Natural killer cell (primary cell): ENCODE measurements at regions not wholly inside any gene's neighbourhood (a gene's known extent, or its start where the extent isn't known, plus 50 kb on each side); places are given as distances from the start of the nearest gene placed in this dataset.

ENCODE experiments used
- ATAC-seq, 3 donors: fragments of 150-1000 bp in 2 of 3; fragments of 200-7000 bp in 1 of 3; cut with Tn5 transposase; 1 replicate in 1 of 3; 2 replicates in 2 of 3; pipeline ENCODE4 v1.10.0; 2021; ENCODE audit warnings: mild to moderate bottlenecking in 2 of 3, moderate library complexity in 2 of 3
- DNase-seq, 2 donors: peaks; one replicate each; pipeline versions ENCODE4 v3.0.0 to v3.0.0-alpha.2; 2013 to 2021; ENCODE audit warnings: mixed read lengths in 1 of 2
- H3K27ac ChIP-seq: one replicate; pipeline ENCODE4 v1.5.1; 2013; ENCODE audit warnings: mild to moderate bottlenecking, low read length
- H3K27me3 ChIP-seq: one replicate; pipeline ENCODE4 v1.6.1; 2013; ENCODE audit warnings: low read length; ENCODE audit not compliant: control insufficient read depth, insufficient read depth
- H3K36me3 ChIP-seq: one replicate; pipeline ENCODE4 v1.6.1; 2013; ENCODE audit warnings: low read length; ENCODE audit not compliant: control insufficient read depth, insufficient read depth
- H3K4me1 ChIP-seq: one replicate; pipeline ENCODE4 v1.6.1; 2013; ENCODE audit warnings: low read length; ENCODE audit not compliant: control insufficient read depth, insufficient read depth
- H3K4me3 ChIP-seq: one replicate; pipeline ENCODE4 v1.5.1; 2013; ENCODE audit warnings: low read length
- H3K9me3 ChIP-seq: one replicate; pipeline ENCODE4 v1.6.1; 2013; ENCODE audit warnings: low read length; ENCODE audit not compliant: control insufficient read depth, insufficient read depth
- H3K27ac Mint-ChIP-seq, 2 donors: one replicate each; pipeline ENCODE4 v1.8.0; 2022; ENCODE audit warnings: mild to moderate bottlenecking in 2 of 2, mixed read lengths in 2 of 2, moderate library complexity in 1 of 2
- H3K27me3 Mint-ChIP-seq, 2 donors: one replicate each; pipeline ENCODE4 v1.8.0; 2022; ENCODE audit warnings: low read depth in 2 of 2, mixed read lengths in 2 of 2
- H3K36me3 Mint-ChIP-seq: one replicate; pipeline ENCODE4 v1.8.0; 2022; ENCODE audit warnings: mixed read lengths
- H3K4me1 Mint-ChIP-seq, 2 donors: one replicate each; pipeline ENCODE4 v1.8.0; 2022; ENCODE audit warnings: mixed read lengths in 2 of 2
- H3K4me3 Mint-ChIP-seq: one replicate; pipeline ENCODE4 v1.8.0; 2022; ENCODE audit warnings: mild to moderate bottlenecking, moderate library complexity, mixed read lengths
- H3K9me3 Mint-ChIP-seq, 2 donors: one replicate each; pipeline ENCODE4 v1.8.0; 2022; ENCODE audit warnings: mixed read lengths in 2 of 2
- CTCF ChIP-seq: fragments of 200-600 bp; IDR thresholded peaks from one replicate; pipeline ENCODE4 v1.8.0; 2022; ENCODE audit warnings: antibody characterized with exemption
- WGBS: methylation state at CpG from one replicate; pipeline ENCODE4 v1.1.7; 2013; ENCODE audit warnings: missing lambda C conversion rate; ENCODE audit not compliant: insufficient coverage; 5-methylcytosine and 5-hydroxymethylcytosine counted together
- intact Hi-C: fragments of 100-400 bp; cut with micrococcal nuclease; formaldehyde crosslinking; loops from one replicate; pipeline ENCODE4 v1.14.2; 2022

GRCh38 chr1:81710857-81711256 lies 89.9 kb upstream of the ADGRL2 start:
- Mint-ChIP-seq H3K9me3 (peaks cover 6 to 7% of the 10 kb centered on the region in 2 donors), H3K4me3 (no peak overlapping the region), H3K4me1 (no peaks in the 10 kb centered on the region), H3K27ac (no peak overlapping the region), H3K36me3 (no peaks in the 10 kb centered on the region), H3K27me3 (no peaks in the 10 kb centered on the region)
- Histone ChIP-seq H3K27me3 (no peaks in the 10 kb centered on the region), H3K4me3 (no peak overlapping the region), H3K36me3 (no peaks in the 10 kb centered on the region), H3K4me1 (no peaks in the 10 kb centered on the region), H3K9me3 (no peaks in the 10 kb centered on the region), H3K27ac (no peak overlapping the region)
- DNase-seq (no peak), ATAC-seq (no peak)
- WGBS = 100% methylated on average over 2 of the region's 2 CpGs
- intact Hi-C loops = no loop called here
- no peak for TF ChIP-seq CTCF

- Histone ChIP-seq H3K36me3 (no peaks in the 10 kb centered on the region), H3K9me3 (no peaks in the 10 kb centered on the region), H3K4me3 (no peak overlapping the region), H3K4me1 (no peaks in the 10 kb centered on the region), H3K27me3 (no peaks in the 10 kb centered on the region), H3K27ac (no peak overlapping the region)
- H3K36me3 Mint-ChIP-seq = no peaks in the 10 kb centered on the region
- no peak overlapping the region for H3K4me3 Mint-ChIP-seq
- TF ChIP-seq CTCF = no peak
- 50% methylated on average over 1 of the region's 1 CpG for WGBS
- no peaks in the 10 kb centered on the region for H3K27me3 Mint-ChIP-seq
- no peak for DNase-seq
- peaks cover 12% of the 10 kb centered on the region in 2 donors for H3K9me3 Mint-ChIP-seq
- intact Hi-C loops = no loop called here
- ATAC-seq = no peak
- no peak overlapping the region for H3K27ac Mint-ChIP-seq
- H3K4me1 Mint-ChIP-seq = no peaks in the 10 kb centered on the region
Measured at GRCh38 chr1:81708250-81708649, 92.5 kb upstream of the ADGRL2 start.

- Mint-ChIP-seq H3K4me1 (no peaks in the 10 kb centered on the region), H3K9me3 (peaks cover 18 to 19% of the 10 kb centered on the region in 2 donors), H3K27me3 (no peaks in the 10 kb centered on the region), H3K4me3 (no peak overlapping the region), H3K27ac (no peak overlapping the region), H3K36me3 (no peaks in the 10 kb centered on the region)
- no peak for TF ChIP-seq CTCF
- WGBS = 95% methylated on average over 2 of the region's 3 CpGs
- no peaks in the 10 kb centered on the region for H3K36me3 ChIP-seq
- H3K27ac ChIP-seq = no peak overlapping the region
- ATAC-seq = no peak
- H3K9me3 ChIP-seq = no peaks in the 10 kb centered on the region
- no peak for DNase-seq
- intact Hi-C loops = no loop called here
- no peaks in the 10 kb centered on the region for H3K27me3 ChIP-seq
- H3K4me1 ChIP-seq = no peaks in the 10 kb centered on the region
- H3K4me3 ChIP-seq = no peak overlapping the region
Measured at GRCh38 chr1:81706650-81707435, 93.9 kb upstream of the ADGRL2 start.
